ENCODE measurements at regions not wholly inside any gene's neighbourhood (a gene's known extent, or its start where the extent isn't known, plus 50 kb on each side); places are given as distances from the start of the nearest gene placed in this dataset.

GRCh38 chr7:41117431-41117830 is 585.5 kb downstream of the INHBA start:
- no peak for DNase-seq

- DNase-seq: no peak
Measured at GRCh38 chr7:41116817-41117216, 586.1 kb downstream of the INHBA start.

GRCh38 chr7:41116337-41116736 is 586.6 kb downstream of the INHBA start:
- DNase-seq: no peak

- DNase-seq: no peak
Measured at GRCh38 chr7:41114691-41115090, 588.2 kb downstream of the INHBA start.

GRCh38 chr7:41114131-41114530 is 588.8 kb downstream of the INHBA start:
- no peak for DNase-seq

GRCh38 chr7:41113719-41114118 is 589.2 kb downstream of the INHBA start:
- DNase-seq: no peak

GRCh38 chr7:41110186-41110585 is 592.7 kb downstream of the INHBA start:
- DNase-seq: no peak

GRCh38 chr7:41108821-41109220 is 594.1 kb downstream of the INHBA start:
- no peak for DNase-seq

- no peak for DNase-seq
Measured at GRCh38 chr7:41107938-41108448, 594.9 kb downstream of the INHBA start.

- DNase-seq: no peak
Measured at GRCh38 chr7:41107330-41107937, 595.5 kb downstream of the INHBA start.

- DNase-seq: no peak
Measured at GRCh38 chr7:41104631-41105030, 598.3 kb downstream of the INHBA start.

- no peak for DNase-seq
Measured at GRCh38 chr7:41103331-41103730, 599.6 kb downstream of the INHBA start.

GRCh38 chr7:41098846-41099245 is 604.0 kb downstream of the INHBA start:
- DNase-seq: no peak

- no peak for DNase-seq
Measured at GRCh38 chr7:41098402-41098801, 604.5 kb downstream of the INHBA start.

GRCh38 chr7:41097501-41097900 is 605.4 kb downstream of the INHBA start:
- no peak for DNase-seq

GRCh38 chr7:41096917-41097316 is 606.0 kb downstream of the INHBA start:
- DNase-seq: no peak

GRCh38 chr7:41093141-41093540 is 609.7 kb downstream of the INHBA start:
- no peak for DNase-seq

- DNase-seq: no peak
Measured at GRCh38 chr7:41085244-41085643, 617.6 kb downstream of the INHBA start.

GRCh38 chr7:41084381-41084780 is 618.5 kb downstream of the INHBA start:
- DNase-seq: no peak

- no peak for DNase-seq
Measured at GRCh38 chr7:41069635-41070034, 633.3 kb downstream of the INHBA start.

- no peak for DNase-seq
Measured at GRCh38 chr7:41067576-41067975, 635.3 kb downstream of the INHBA start.

GRCh38 chr7:41065663-41066062 is 637.2 kb downstream of the INHBA start:
- DNase-seq: no peak

- no peak for DNase-seq
Measured at GRCh38 chr7:41063116-41063515, 639.8 kb downstream of the INHBA start.

- DNase-seq: no peak
Measured at GRCh38 chr7:41060796-41061195, 642.1 kb downstream of the INHBA start.

- DNase-seq: no peak
Measured at GRCh38 chr7:41059796-41060195, 643.1 kb downstream of the INHBA start.
